WERI-Rb-1 (cell line): ENCODE measurements at regions not wholly inside any gene's neighbourhood (a gene's known extent, or its start where the extent isn't known, plus 50 kb on each side); places are given as distances from the start of the nearest gene placed in this dataset.
"Not testable (repeated sequence)": the region's sequence is repeated elsewhere in the genome, so short reads cannot be mapped to it uniquely, and the experiment has no call there.

ENCODE experiments used
- DNase-seq: peaks from one replicate; pipeline ENCODE4 v3.0.0-alpha.2; 2020
- H3K27ac ChIP-seq: fragments of 250-450 bp; sonication (Bioruptor Pico); 2 replicates; pipeline ENCODE4 v1.5.1; 2020; ENCODE audit warnings: mild to moderate bottlenecking, moderate library complexity
- H3K27me3 ChIP-seq: fragments of 250-450 bp; sonication (Bioruptor Pico); 2 replicates; pipeline ENCODE4 v1.5.1; 2021; ENCODE audit warnings: mild to moderate bottlenecking, low read depth, moderate library complexity; ENCODE audit not compliant: insufficient read depth, severe bottlenecking
- H3K36me3 ChIP-seq: fragments of 250-450 bp; sonication (Bioruptor Pico); 2 replicates; pipeline ENCODE4 v1.5.1; 2020; ENCODE audit warnings: mild to moderate bottlenecking, moderate library complexity
- H3K4me3 ChIP-seq: 2 replicates; pipeline ENCODE4 v1.5.1; 2011; ENCODE audit warnings: low read depth, mild to moderate bottlenecking, control low read depth, low read length
- H3K9me3 ChIP-seq: fragments of 250-450 bp; sonication (Bioruptor Pico); 2 replicates; pipeline ENCODE4 v1.5.1; 2021; ENCODE audit warnings: mild to moderate bottlenecking, moderate library complexity; ENCODE audit not compliant: severe bottlenecking

GRCh38 chr2:87291400-87292200 is 270.0 kb upstream of the PLGLB1 start:
- not testable (repeated sequence) for H3K4me3 ChIP-seq, DNase-seq, H3K36me3 ChIP-seq, H3K9me3 ChIP-seq, H3K27ac ChIP-seq, H3K27me3 ChIP-seq

- not testable (repeated sequence) for H3K9me3 ChIP-seq, H3K27me3 ChIP-seq, H3K27ac ChIP-seq, DNase-seq, H3K36me3 ChIP-seq, H3K4me3 ChIP-seq
These were observed 272.4 kb upstream of the PLGLB1 start for GRCh38 chr2:87293931-87294594.

- DNase-seq, H3K4me3 ChIP-seq: not testable (repeated sequence)
These were observed 273.5 kb upstream of the PLGLB1 start for GRCh38 chr2:87295135-87295534.

GRCh38 chr2:87301349-87301748 is 279.7 kb upstream of the PLGLB1 start:
- H3K27me3 ChIP-seq, H3K9me3 ChIP-seq, H3K27ac ChIP-seq, DNase-seq, H3K4me3 ChIP-seq, H3K36me3 ChIP-seq: not testable (repeated sequence)

More at GRCh38 chr2:87295135-87295534, 273.5 kb upstream of the PLGLB1 start:
- not testable (repeated sequence) for H3K9me3 ChIP-seq, H3K27me3 ChIP-seq, H3K27ac ChIP-seq, H3K36me3 ChIP-seq

- H3K27me3 ChIP-seq, H3K9me3 ChIP-seq, H3K36me3 ChIP-seq, H3K27ac ChIP-seq, DNase-seq, H3K4me3 ChIP-seq: not testable (repeated sequence)
These were observed 280.2 kb upstream of the PLGLB1 start for GRCh38 chr2:87301871-87302270.

- H3K9me3 ChIP-seq, H3K27ac ChIP-seq, H3K27me3 ChIP-seq, H3K36me3 ChIP-seq, H3K4me3 ChIP-seq, DNase-seq: not testable (repeated sequence)
These were observed 287.0 kb upstream of the PLGLB1 start for GRCh38 chr2:87308621-87309020.

GRCh38 chr2:87309785-87310184 is 288.1 kb upstream of the PLGLB1 start:
- not testable (repeated sequence) for H3K9me3 ChIP-seq, H3K4me3 ChIP-seq, H3K27ac ChIP-seq, DNase-seq, H3K27me3 ChIP-seq, H3K36me3 ChIP-seq

- not testable (repeated sequence) for H3K9me3 ChIP-seq, H3K4me3 ChIP-seq, DNase-seq, H3K36me3 ChIP-seq, H3K27me3 ChIP-seq, H3K27ac ChIP-seq
These were observed 290.3 kb upstream of the PLGLB1 start for GRCh38 chr2:87311896-87312441.

- H3K36me3 ChIP-seq, H3K4me3 ChIP-seq, H3K27ac ChIP-seq, H3K27me3 ChIP-seq, H3K9me3 ChIP-seq, DNase-seq: not testable (repeated sequence)
These were observed 293.0 kb upstream of the PLGLB1 start for GRCh38 chr2:87314622-87315021.

GRCh38 chr2:87315183-87315902 is 293.7 kb upstream of the PLGLB1 start:
- not testable (repeated sequence) for H3K27ac ChIP-seq, H3K9me3 ChIP-seq, H3K36me3 ChIP-seq, DNase-seq, H3K4me3 ChIP-seq, H3K27me3 ChIP-seq

- not testable (repeated sequence) for H3K36me3 ChIP-seq, H3K4me3 ChIP-seq, H3K27ac ChIP-seq, DNase-seq, H3K9me3 ChIP-seq, H3K27me3 ChIP-seq
These were observed 295.5 kb upstream of the PLGLB1 start for GRCh38 chr2:87317193-87317592.

- not testable (repeated sequence) for H3K4me3 ChIP-seq, H3K27ac ChIP-seq, H3K9me3 ChIP-seq, DNase-seq, H3K27me3 ChIP-seq, H3K36me3 ChIP-seq
These were observed 297.3 kb upstream of the PLGLB1 start for GRCh38 chr2:87318814-87319491.

GRCh38 chr2:87319705-87320104 is 298.1 kb upstream of the PLGLB1 start:
- not testable (repeated sequence) for H3K27ac ChIP-seq, H3K9me3 ChIP-seq, H3K36me3 ChIP-seq

GRCh38 chr2:87321201-87321600 is 299.6 kb upstream of the PLGLB1 start:
- not testable (repeated sequence) for H3K9me3 ChIP-seq, H3K4me3 ChIP-seq, DNase-seq, H3K27ac ChIP-seq, H3K27me3 ChIP-seq, H3K36me3 ChIP-seq

More at GRCh38 chr2:87319705-87320104, 298.1 kb upstream of the PLGLB1 start:
- not testable (repeated sequence) for DNase-seq, H3K27me3 ChIP-seq, H3K4me3 ChIP-seq
